GM20000 (cell line): ENCODE measurements at regions not wholly inside any gene's neighbourhood (a gene's known extent, or its start where the extent isn't known, plus 50 kb on each side); places are given as distances from the start of the nearest gene placed in this dataset.

ENCODE experiments used
- DNase-seq: peaks from one replicate; pipeline ENCODE4 v3.0.0; 2012; ENCODE audit warnings: low spot score
- TF ChIP-seq, protein P1 (sequence below): IDR thresholded peaks from 2 replicates; pipeline ENCODE4 v1.5.1; 2012; ENCODE audit warnings: mild to moderate bottlenecking, control low read depth; ENCODE audit errors: extremely low read depth, missing control alignments

- TF ChIP-seq, protein P1, sequence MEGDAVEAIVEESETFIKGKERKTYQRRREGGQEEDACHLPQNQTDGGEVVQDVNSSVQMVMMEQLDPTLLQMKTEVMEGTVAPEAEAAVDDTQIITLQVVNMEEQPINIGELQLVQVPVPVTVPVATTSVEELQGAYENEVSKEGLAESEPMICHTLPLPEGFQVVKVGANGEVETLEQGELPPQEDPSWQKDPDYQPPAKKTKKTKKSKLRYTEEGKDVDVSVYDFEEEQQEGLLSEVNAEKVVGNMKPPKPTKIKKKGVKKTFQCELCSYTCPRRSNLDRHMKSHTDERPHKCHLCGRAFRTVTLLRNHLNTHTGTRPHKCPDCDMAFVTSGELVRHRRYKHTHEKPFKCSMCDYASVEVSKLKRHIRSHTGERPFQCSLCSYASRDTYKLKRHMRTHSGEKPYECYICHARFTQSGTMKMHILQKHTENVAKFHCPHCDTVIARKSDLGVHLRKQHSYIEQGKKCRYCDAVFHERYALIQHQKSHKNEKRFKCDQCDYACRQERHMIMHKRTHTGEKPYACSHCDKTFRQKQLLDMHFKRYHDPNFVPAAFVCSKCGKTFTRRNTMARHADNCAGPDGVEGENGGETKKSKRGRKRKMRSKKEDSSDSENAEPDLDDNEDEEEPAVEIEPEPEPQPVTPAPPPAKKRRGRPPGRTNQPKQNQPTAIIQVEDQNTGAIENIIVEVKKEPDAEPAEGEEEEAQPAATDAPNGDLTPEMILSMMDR = no peak
- no peak for DNase-seq
Observed at GRCh38 chr5:117041926-117042595, 467.4 kb upstream of the SEMA6A start.

DNA sequence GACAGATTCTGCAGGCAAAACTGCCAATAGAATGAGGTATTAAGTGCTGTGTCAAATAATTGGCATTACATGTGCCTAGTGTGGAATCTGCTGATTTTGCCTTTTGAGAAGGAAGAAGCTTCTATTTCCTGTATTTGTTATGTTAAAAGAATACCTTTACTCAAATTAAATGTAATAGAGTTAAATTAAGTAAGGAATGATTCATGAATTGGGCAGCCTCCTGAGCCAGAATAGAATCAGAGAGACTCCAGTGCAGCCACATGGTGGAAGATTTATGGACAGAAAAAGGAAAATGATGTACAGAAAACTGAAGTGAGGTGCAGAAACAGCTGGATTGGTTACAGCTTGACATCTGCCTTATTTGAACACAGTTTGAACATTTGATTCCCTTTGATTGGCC lies 464.4 kb upstream of the SEMA6A start:
- DNase-seq = no peak
- TF ChIP-seq, protein P1 = no peak

DNA sequence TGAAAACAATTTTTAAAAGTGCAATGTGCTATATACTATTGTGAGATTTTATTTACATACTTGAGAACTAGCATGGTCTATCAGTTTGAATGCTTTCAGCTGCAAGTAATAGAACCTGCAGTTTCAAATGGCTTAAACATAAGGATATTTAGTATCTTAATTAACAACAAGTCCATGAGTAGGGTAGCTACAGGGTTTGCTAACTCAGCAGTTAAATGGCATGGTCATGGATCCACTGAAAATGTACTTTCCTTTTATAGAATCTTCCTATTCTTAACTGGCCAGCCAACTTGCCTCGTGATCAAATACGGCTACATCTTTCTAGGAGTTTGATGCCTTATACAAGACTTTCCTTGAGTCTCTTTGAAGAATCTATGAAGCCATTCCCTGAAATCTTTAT lies 452.8 kb upstream of the SEMA6A start:
- DNase-seq = no peak
- TF ChIP-seq, protein P1 = no peak

DNA sequence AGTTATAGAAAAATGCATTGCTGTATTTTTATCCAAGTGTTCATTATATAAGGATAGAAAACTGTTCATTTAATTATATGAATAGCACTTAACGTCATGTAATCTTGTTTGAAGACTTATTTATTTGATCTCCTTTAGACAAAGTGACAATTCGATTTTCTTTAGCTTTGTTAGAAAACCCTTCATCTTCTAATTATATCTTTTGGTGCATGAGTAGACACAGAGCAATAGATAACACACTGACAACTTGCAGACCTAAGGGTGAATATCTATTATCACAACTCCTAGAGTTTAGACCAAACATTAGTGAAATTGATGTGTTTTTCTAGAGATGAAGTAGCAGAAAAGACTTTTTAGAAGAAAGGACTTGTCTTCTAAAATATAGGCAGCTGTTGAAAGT lies 446.4 kb upstream of the SEMA6A start:
- TF ChIP-seq, protein P1 = no peak
- DNase-seq = no peak

- no peak for DNase-seq
- TF ChIP-seq, protein P1 = no peak
Observed at GRCh38 chr5:117013280-117013877, 438.8 kb upstream of the SEMA6A start.

DNA sequence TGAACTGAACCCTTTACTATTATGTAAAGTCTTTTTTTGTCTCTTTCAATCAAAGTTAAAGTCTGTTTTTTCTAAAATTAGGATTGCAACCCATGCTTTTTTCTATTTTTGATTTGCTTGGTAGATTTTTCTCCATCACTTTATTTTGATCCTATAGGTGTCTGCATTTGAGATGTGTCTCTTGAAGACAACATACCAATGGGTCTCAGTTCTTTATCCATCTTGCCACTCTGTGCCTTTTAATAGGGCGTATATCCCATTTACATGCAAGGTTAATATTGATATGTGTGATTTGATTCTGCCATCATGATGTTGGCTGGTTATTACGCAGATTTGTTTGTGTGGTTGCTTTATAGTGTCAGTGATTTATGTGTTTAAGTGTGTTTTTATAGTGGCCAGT lies 436.0 kb upstream of the SEMA6A start:
- TF ChIP-seq, protein P1 = no peak

DNA sequence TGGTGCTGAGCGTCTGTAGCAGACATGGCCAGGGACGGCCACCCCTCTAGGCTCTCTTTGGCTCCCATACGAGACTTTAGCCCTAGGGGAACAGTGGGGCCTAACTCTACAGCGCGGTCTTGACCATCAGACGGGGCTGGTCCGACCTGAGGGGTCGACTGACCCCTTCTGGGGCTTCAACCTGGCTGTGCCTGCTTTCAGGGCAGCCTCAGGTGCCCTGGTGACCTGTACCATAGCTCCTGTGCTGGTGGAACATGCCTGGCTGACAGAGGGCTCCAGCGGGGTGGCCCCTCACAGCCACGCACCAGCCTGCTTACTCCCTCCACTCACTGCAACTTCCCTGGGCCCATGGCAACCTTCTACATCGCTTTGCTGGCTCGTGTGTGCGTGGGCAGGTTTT lies 423.4 kb upstream of the SEMA6A start:
- TF ChIP-seq, protein P1 = no peak

More for the DNA sequence above, 436.0 kb upstream of the SEMA6A start:
- no peak for DNase-seq

More for the DNA sequence above, 423.4 kb upstream of the SEMA6A start:
- no peak for DNase-seq
